ENCODE measurements at regions not wholly inside any gene's neighbourhood (a gene's known extent, or its start where the extent isn't known, plus 50 kb on each side); places are given as distances from the start of the nearest gene placed in this dataset.

DNA sequence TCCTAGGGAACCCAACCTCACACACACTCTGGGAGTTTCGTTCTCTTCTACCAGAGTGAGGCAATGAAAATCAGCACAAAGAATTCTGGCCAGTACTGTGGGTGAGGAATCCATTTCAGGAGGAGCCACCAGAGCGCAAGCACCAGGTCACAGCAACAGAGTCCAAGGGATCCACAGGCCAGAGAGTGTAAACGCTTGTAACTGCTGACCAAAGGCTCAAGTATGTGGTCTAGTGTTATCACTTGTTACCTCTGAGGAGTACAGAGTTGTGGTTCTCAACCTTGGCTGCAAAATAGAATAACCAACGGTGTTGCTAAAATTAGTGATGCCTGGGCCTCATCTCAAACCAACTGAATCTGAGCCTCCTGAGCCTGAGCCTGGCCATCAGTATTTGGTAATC, 152.5 kb upstream of the ZNF366 start (continued):
- TF ChIP-seq, protein P1, sequence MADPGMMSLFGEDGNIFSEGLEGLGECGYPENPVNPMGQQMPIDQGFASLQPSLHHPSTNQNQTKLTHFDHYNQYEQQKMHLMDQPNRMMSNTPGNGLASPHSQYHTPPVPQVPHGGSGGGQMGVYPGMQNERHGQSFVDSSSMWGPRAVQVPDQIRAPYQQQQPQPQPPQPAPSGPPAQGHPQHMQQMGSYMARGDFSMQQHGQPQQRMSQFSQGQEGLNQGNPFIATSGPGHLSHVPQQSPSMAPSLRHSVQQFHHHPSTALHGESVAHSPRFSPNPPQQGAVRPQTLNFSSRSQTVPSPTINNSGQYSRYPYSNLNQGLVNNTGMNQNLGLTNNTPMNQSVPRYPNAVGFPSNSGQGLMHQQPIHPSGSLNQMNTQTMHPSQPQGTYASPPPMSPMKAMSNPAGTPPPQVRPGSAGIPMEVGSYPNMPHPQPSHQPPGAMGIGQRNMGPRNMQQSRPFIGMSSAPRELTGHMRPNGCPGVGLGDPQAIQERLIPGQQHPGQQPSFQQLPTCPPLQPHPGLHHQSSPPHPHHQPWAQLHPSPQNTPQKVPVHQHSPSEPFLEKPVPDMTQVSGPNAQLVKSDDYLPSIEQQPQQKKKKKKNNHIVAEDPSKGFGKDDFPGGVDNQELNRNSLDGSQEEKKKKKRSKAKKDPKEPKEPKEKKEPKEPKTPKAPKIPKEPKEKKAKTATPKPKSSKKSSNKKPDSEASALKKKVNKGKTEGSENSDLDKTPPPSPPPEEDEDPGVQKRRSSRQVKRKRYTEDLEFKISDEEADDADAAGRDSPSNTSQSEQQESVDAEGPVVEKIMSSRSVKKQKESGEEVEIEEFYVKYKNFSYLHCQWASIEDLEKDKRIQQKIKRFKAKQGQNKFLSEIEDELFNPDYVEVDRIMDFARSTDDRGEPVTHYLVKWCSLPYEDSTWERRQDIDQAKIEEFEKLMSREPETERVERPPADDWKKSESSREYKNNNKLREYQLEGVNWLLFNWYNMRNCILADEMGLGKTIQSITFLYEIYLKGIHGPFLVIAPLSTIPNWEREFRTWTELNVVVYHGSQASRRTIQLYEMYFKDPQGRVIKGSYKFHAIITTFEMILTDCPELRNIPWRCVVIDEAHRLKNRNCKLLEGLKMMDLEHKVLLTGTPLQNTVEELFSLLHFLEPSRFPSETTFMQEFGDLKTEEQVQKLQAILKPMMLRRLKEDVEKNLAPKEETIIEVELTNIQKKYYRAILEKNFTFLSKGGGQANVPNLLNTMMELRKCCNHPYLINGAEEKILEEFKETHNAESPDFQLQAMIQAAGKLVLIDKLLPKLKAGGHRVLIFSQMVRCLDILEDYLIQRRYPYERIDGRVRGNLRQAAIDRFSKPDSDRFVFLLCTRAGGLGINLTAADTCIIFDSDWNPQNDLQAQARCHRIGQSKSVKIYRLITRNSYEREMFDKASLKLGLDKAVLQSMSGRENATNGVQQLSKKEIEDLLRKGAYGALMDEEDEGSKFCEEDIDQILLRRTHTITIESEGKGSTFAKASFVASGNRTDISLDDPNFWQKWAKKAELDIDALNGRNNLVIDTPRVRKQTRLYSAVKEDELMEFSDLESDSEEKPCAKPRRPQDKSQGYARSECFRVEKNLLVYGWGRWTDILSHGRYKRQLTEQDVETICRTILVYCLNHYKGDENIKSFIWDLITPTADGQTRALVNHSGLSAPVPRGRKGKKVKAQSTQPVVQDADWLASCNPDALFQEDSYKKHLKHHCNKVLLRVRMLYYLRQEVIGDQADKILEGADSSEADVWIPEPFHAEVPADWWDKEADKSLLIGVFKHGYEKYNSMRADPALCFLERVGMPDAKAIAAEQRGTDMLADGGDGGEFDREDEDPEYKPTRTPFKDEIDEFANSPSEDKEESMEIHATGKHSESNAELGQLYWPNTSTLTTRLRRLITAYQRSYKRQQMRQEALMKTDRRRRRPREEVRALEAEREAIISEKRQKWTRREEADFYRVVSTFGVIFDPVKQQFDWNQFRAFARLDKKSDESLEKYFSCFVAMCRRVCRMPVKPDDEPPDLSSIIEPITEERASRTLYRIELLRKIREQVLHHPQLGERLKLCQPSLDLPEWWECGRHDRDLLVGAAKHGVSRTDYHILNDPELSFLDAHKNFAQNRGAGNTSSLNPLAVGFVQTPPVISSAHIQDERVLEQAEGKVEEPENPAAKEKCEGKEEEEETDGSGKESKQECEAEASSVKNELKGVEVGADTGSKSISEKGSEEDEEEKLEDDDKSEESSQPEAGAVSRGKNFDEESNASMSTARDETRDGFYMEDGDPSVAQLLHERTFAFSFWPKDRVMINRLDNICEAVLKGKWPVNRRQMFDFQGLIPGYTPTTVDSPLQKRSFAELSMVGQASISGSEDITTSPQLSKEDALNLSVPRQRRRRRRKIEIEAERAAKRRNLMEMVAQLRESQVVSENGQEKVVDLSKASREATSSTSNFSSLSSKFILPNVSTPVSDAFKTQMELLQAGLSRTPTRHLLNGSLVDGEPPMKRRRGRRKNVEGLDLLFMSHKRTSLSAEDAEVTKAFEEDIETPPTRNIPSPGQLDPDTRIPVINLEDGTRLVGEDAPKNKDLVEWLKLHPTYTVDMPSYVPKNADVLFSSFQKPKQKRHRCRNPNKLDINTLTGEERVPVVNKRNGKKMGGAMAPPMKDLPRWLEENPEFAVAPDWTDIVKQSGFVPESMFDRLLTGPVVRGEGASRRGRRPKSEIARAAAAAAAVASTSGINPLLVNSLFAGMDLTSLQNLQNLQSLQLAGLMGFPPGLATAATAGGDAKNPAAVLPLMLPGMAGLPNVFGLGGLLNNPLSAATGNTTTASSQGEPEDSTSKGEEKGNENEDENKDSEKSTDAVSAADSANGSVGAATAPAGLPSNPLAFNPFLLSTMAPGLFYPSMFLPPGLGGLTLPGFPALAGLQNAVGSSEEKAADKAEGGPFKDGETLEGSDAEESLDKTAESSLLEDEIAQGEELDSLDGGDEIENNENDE (IDR thresholded peaks at IDR 0.05; ENCODE audit: insufficient replicate concordance, low read length): no peak
- TF ChIP-seq EGR1 (IDR thresholded peaks at IDR 0.05; ENCODE audit: borderline replicate concordance, low read depth, low read length) (no peak), RXRA (IDR thresholded peaks at IDR 0.05; ENCODE audit: insufficient read depth, low read depth, low read length) (no peak)

All from H1 (cell line).